CD4-positive, CD25-positive, alpha-beta regulatory T cell (primary cell): ENCODE measurements at regions not wholly inside any gene's neighbourhood (a gene's known extent, or its start where the extent isn't known, plus 50 kb on each side); places are given as distances from the start of the nearest gene placed in this dataset.
"Not testable (repeated sequence)": the region's sequence is repeated elsewhere in the genome, so short reads cannot be mapped to it uniquely, and the experiment has no call there.

Source experiments
- ATAC-seq, 2 donors: fragments of 150-1000 bp; cut with Tn5 transposase; one replicate each; pipeline ENCODE4 v1.10.0; 2021; ENCODE audit warnings: low read depth in 2 of 2, moderate number of reproducible peaks in 2 of 2, moderate library complexity in 1 of 2
- DNase-seq, 3 donors: peaks; one replicate each; pipeline versions ENCODE4 v3.0.0 to v3.0.0-alpha.2; 2012 to 2022; ENCODE audit warnings: mixed read lengths in 1 of 3
- H3K27ac ChIP-seq: one replicate; pipeline ENCODE4 v1.7.0; 2013; ENCODE audit warnings: mild to moderate bottlenecking, low read length; ENCODE audit not compliant: insufficient read depth, poor library complexity, severe bottlenecking
- H3K27me3 ChIP-seq: one replicate; pipeline ENCODE4 v1.7.0; 2013; ENCODE audit warnings: low read length; ENCODE audit not compliant: control insufficient read depth, insufficient read depth
- H3K36me3 ChIP-seq: one replicate; pipeline ENCODE4 v1.7.0; 2013; ENCODE audit warnings: mild to moderate bottlenecking, low read length, moderate library complexity; ENCODE audit not compliant: control insufficient read depth, insufficient read depth
- H3K4me1 ChIP-seq: 2 replicates; pipeline ENCODE4 v1.7.0; 2013; ENCODE audit warnings: mild to moderate bottlenecking, low read length; ENCODE audit not compliant: insufficient read depth, control insufficient read depth, poor library complexity, severe bottlenecking
- H3K4me3 ChIP-seq: one replicate; pipeline ENCODE4 v1.7.0; 2013; ENCODE audit warnings: low read depth, mild to moderate bottlenecking, low read length, moderate library complexity
- H3K9me3 ChIP-seq, 2 experiments: 1 replicate in 1 of 2; 2 replicates in 1 of 2; pipeline ENCODE4 v1.7.0; 2013; ENCODE audit warnings: low read length in 2 of 2, mild to moderate bottlenecking in 1 of 2, moderate library complexity in 1 of 2; ENCODE audit not compliant: control insufficient read depth in 2 of 2
- H3K27ac Mint-ChIP-seq, 3 donors: one replicate each; pipeline ENCODE4 v1.8.0; 2020 to 2022; ENCODE audit warnings: mild to moderate bottlenecking in 3 of 3, mixed read lengths in 3 of 3, moderate library complexity in 2 of 3
- H3K27me3 Mint-ChIP-seq: one replicate; pipeline ENCODE4 v1.8.0; 2022; ENCODE audit warnings: mild to moderate bottlenecking, mixed read lengths
- H3K36me3 Mint-ChIP-seq: one replicate; pipeline ENCODE4 v1.8.0; 2020; ENCODE audit warnings: mixed read lengths
- H3K4me1 Mint-ChIP-seq, 4 donors: one replicate each; pipeline ENCODE4 v1.8.0; 2020 to 2022; ENCODE audit warnings: mixed read lengths in 4 of 4, mild to moderate bottlenecking in 1 of 4
- H3K4me3 Mint-ChIP-seq, 4 donors: one replicate each; pipeline ENCODE4 v1.8.0; 2020 to 2022; ENCODE audit warnings: mild to moderate bottlenecking in 4 of 4, mixed read lengths in 4 of 4, moderate library complexity in 3 of 4
- H3K9me3 Mint-ChIP-seq, 7 donors: one replicate each; pipeline ENCODE4 v1.8.0; 2020 to 2022; ENCODE audit warnings: mixed read lengths in 7 of 7, mild to moderate bottlenecking in 3 of 7, moderate library complexity in 2 of 7

DNA sequence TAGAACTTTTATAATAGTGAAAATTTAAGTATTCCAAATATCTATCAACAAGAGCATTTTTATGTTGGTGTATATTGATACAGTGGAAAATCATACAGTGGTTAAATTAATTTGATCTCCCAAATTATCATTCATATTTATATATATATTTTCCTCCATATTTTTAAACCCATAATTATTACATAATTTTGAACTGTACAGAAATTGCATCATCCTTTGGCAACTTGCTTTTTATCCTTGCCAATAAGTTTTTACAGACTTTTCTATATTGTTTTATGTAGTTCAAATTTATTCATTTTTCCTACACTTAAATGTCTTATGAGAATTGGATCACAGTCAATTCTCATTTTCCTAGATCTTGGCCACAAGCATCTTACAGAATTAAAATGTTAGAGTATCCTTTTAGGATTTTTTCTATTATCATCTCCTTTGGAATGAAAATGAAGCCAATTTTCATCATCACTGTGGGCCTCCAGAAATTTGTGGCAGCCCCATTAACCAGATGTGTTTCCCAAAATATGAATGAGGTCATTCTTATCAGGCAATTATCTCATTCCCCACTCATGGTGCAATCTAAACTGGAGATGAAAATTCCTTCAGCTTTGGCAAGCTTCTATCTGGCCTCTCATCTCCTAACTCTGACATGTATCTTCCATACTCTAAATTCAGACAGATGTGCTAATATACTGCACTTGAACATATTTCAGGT is 94.2 kb upstream of the DLGAP1 start:
- H3K27me3 Mint-ChIP-seq = no peaks in the 10 kb centered on the region
- Histone ChIP-seq H3K4me3 (no peak overlapping the region), H3K27ac (no peak overlapping the region), H3K9me3 (no peaks in the 10 kb centered on the region), H3K4me1 (no peaks in the 10 kb centered on the region), H3K36me3 (no peaks in the 10 kb centered on the region), H3K27me3 (no peaks in the 10 kb centered on the region)
- no peak for ATAC-seq
- peaks cover 0 to 10% (median 5%) of the 10 kb centered on the region in 7 donors for H3K9me3 Mint-ChIP-seq
- DNase-seq = no peak
- H3K36me3 Mint-ChIP-seq = no peaks in the 10 kb centered on the region
- no peaks in the 10 kb centered on the region for H3K4me1 Mint-ChIP-seq
- H3K4me3 Mint-ChIP-seq = no peak overlapping the region
- H3K27ac Mint-ChIP-seq = no peak overlapping the region

DNA sequence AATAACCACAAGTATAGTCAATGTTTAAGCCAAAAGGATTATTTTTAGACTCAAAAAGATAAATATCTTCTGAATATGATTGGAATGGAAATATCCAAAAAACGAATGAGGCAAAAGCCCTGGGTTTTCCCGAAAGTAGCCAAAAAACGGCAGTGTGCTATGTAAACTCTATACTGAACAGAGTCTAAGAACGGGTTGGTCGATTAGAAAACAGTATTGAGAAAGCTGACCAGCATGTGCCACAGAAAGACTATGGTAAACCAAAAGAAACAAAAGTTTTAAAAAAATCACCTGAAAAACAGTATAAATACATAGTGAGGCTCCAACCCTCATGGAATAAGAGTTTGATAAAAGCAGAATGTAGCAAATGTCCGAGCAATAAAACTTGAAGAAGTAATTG is 92.0 kb upstream of the DLGAP1 start:
- Histone ChIP-seq H3K4me3 (no peak overlapping the region), H3K27ac (no peak overlapping the region), H3K27me3 (no peaks in the 10 kb centered on the region), H3K4me1 (no peaks in the 10 kb centered on the region), H3K9me3 (peaks cover 0 to 4% of the 10 kb centered on the region in 2 experiments), H3K36me3 (no peaks in the 10 kb centered on the region)
- peaks cover 0 to 14% (median 3%) of the 10 kb centered on the region in 7 donors for H3K9me3 Mint-ChIP-seq
- H3K4me3 Mint-ChIP-seq = no peak overlapping the region
- ATAC-seq (no peak), DNase-seq (no peak)
- no peaks in the 10 kb centered on the region for H3K36me3 Mint-ChIP-seq
- H3K27ac Mint-ChIP-seq = no peak overlapping the region
- H3K27me3 Mint-ChIP-seq = no peaks in the 10 kb centered on the region
- H3K4me1 Mint-ChIP-seq = no peaks in the 10 kb centered on the region

DNA sequence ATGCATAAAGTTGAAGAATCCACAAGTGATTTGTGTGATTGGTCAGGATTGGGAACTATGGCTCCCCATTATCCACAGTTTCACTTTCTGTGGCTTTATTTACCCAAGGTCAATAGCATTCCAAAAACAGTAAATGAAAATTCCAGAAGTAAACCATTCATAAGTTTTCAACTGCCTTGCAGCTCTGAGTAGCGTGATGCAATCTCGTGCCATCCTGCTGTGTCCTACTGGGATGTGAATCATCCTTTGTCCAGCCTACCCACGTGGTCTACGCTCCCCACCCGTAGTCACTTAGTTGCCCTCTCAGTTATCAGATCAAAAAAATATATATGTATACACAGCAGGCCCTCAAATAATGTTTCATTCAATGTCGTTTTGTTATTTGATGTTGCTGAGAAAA is 89.0 kb upstream of the DLGAP1 start:
- Mint-ChIP-seq H3K4me3 (no peak overlapping the region), H3K27ac (no peak overlapping the region), H3K27me3 (no peaks in the 10 kb centered on the region), H3K9me3 (peaks cover 0 to 20% (median 4%) of the 10 kb centered on the region in 7 donors), H3K4me1 (no peaks in the 10 kb centered on the region), H3K36me3 (no peaks in the 10 kb centered on the region)
- H3K9me3 ChIP-seq = peaks cover 0 to 6% of the 10 kb centered on the region in 2 experiments
- no peaks in the 10 kb centered on the region for H3K27me3 ChIP-seq
- H3K4me1 ChIP-seq = no peaks in the 10 kb centered on the region
- no peak overlapping the region for H3K27ac ChIP-seq
- no peak overlapping the region for H3K4me3 ChIP-seq
- ATAC-seq (no peak), DNase-seq (no peak)
- no peaks in the 10 kb centered on the region for H3K36me3 ChIP-seq

DNA sequence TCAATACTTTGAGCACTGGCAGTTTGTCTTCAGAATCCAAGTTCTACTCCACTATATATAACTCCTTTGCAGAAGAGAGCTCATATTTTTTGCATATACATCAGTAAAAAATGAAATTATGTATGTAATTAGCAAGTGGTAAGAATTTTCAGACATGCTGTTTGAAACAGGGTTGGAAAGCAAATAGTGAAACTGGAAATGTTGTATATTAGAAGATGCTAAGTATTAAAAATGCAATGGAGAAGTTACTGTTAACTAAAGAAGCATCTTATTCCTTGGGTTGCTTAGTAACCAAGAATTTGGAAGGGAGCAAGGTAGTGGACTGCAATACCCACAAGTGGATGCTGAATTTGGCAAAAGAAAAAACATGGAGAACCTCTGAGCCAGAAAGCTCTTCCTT is 88.6 kb upstream of the DLGAP1 start:
- Mint-ChIP-seq H3K36me3 (no peaks in the 10 kb centered on the region), H3K27me3 (no peaks in the 10 kb centered on the region), H3K4me1 (no peaks in the 10 kb centered on the region), H3K27ac (no peak overlapping the region), H3K4me3 (no peak overlapping the region), H3K9me3 (peaks cover 0 to 25% (median 4%) of the 10 kb centered on the region in 7 donors)
- Histone ChIP-seq H3K4me1 (no peaks in the 10 kb centered on the region), H3K36me3 (no peaks in the 10 kb centered on the region), H3K4me3 (no peak overlapping the region), H3K27ac (no peak overlapping the region), H3K9me3 (peaks cover 0 to 8% of the 10 kb centered on the region in 2 experiments), H3K27me3 (no peaks in the 10 kb centered on the region)
- no peak for ATAC-seq
- DNase-seq = no peak

DNA sequence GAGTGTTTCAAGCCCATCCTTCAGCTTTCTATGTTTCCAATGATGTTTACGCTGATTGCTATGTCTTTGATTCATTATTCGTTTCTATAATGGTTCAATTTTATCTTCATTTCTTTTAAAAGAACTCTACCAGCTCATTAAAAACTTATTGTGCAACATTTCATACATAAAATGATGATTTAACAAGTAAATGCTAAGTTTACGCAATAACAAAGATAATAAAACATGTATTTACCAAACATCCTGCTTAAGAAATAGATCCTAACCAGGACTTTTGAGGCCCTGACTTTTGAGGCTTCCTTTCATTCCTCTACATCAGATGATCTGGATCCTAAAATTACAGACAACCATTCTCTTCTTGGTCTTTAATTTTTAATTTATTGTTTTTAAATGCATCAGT is 86.5 kb upstream of the DLGAP1 start:
- Mint-ChIP-seq H3K4me3 (no peak overlapping the region), H3K27me3 (no peaks in the 10 kb centered on the region), H3K9me3 (peaks cover 0 to 35% (median 9%) of the 10 kb centered on the region in 7 donors), H3K4me1 (no peaks in the 10 kb centered on the region), H3K36me3 (no peaks in the 10 kb centered on the region), H3K27ac (no peak overlapping the region)
- no peaks in the 10 kb centered on the region for H3K27me3 ChIP-seq
- no peak for ATAC-seq
- peaks cover 6 to 8% of the 10 kb centered on the region in 2 experiments for H3K9me3 ChIP-seq
- H3K27ac ChIP-seq = no peak overlapping the region
- no peaks in the 10 kb centered on the region for H3K4me1 ChIP-seq
- H3K36me3 ChIP-seq = no peaks in the 10 kb centered on the region
- H3K4me3 ChIP-seq = no peak overlapping the region
- DNase-seq = no peak

DNA sequence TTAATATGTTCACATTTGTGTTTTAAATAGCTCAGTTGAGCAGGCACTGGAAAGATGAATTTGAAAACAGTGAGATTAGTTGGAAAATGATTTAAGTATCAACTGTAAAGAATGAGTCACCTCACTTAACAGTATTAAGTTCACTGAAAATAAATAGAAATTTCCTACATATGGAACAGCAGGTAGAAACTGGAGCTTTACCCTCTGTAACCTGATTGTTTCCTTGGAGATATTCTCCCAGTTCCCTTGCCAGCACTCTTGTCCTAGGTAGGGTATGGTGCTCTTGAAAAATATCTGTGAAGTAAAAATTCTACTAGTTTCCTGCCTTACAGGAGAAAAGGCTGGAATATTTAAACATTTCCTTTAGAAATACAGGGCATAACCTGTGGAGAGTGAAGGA is 81.3 kb upstream of the DLGAP1 start:
- Mint-ChIP-seq H3K36me3 (no peaks in the 10 kb centered on the region), H3K4me3 (no peak overlapping the region), H3K4me1 (no peaks in the 10 kb centered on the region), H3K9me3 (peaks cover 0 to 42% (median 17%) of the 10 kb centered on the region in 7 donors), H3K27me3 (no peaks in the 10 kb centered on the region), H3K27ac (no peak overlapping the region)
- peaks cover 7 to 26% of the 10 kb centered on the region in 2 experiments for H3K9me3 ChIP-seq
- DNase-seq (no peak), ATAC-seq (no peak)
- H3K27ac ChIP-seq = no peak overlapping the region
- no peaks in the 10 kb centered on the region for H3K36me3 ChIP-seq
- no peaks in the 10 kb centered on the region for H3K4me1 ChIP-seq
- no peaks in the 10 kb centered on the region for H3K27me3 ChIP-seq
- no peak overlapping the region for H3K4me3 ChIP-seq

DNA sequence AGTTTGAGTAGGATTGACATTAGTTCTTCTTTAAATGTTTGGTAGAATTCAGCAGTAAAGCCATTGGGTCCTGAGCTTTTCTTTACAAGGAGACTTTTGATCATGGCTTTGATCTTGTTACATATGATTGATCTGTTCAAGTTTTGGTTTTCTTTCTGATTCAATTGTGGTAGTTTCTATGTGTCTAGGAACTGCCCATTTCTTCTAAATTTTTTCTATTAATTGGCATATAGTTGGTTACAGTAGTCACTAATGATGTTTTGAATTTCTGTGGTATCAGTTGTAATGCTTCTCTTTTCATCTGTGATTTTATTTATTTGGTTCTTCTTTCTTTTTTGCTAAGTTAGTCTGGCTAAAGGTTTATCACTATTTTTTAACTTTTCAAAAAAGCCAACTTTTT is 73.3 kb upstream of the DLGAP1 start:
- Histone ChIP-seq H3K27ac (no peak overlapping the region), H3K4me1 (no peaks in the 10 kb centered on the region), H3K36me3 (no peaks in the 10 kb centered on the region), H3K9me3 (peaks cover 2 to 7% of the 10 kb centered on the region in 2 experiments), H3K4me3 (no peak overlapping the region), H3K27me3 (no peaks in the 10 kb centered on the region)
- H3K4me1 Mint-ChIP-seq = no peaks in the 10 kb centered on the region
- H3K4me3 Mint-ChIP-seq = no peak overlapping the region
- H3K27ac Mint-ChIP-seq = no peak overlapping the region
- no peak for ATAC-seq
- peaks cover 2 to 28% (median 14%) of the 10 kb centered on the region in 7 donors for H3K9me3 Mint-ChIP-seq
- H3K27me3 Mint-ChIP-seq = no peaks in the 10 kb centered on the region
- DNase-seq = no peak
- no peaks in the 10 kb centered on the region for H3K36me3 Mint-ChIP-seq

DNA sequence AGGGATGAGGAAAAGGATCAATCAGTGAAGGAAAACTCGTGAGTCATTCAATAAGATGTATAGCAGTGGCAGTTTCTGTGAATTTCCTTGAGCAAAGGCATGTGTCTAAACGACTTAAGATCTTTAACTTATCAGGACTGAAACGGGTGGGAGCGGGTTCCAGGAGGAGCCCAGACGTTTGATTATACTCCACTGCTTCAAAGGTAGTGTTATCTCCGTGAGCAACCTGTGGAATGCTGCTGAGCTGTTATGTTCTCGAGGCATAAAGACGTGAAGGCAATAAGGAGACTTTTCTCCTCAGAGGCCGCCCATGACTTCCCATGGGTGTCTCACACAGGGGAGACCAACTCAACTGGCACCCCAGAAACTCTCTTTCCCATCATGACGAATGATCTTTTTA is 72.7 kb upstream of the DLGAP1 start:
- not testable (repeated sequence) for H3K27me3 ChIP-seq, H3K36me3 Mint-ChIP-seq, H3K9me3 ChIP-seq, ATAC-seq, DNase-seq, H3K4me3 ChIP-seq, H3K27ac ChIP-seq, H3K4me1 ChIP-seq, H3K27ac Mint-ChIP-seq, H3K36me3 ChIP-seq, H3K4me3 Mint-ChIP-seq, H3K27me3 Mint-ChIP-seq, H3K4me1 Mint-ChIP-seq
- peaks cover 2 to 24% (median 14%) of the 10 kb centered on the region in 7 donors for H3K9me3 Mint-ChIP-seq
